AG09309 (cell line): ENCODE measurements at regions not wholly inside any gene's neighbourhood (a gene's known extent, or its start where the extent isn't known, plus 50 kb on each side); places are given as distances from the start of the nearest gene placed in this dataset.

ENCODE experiments used
- DNase-seq: peaks from one replicate; pipeline ENCODE4 v3.0.0-alpha.2; 2010; ENCODE audit warnings: low read depth
- H3K4me3 ChIP-seq: 2 replicates; pipeline ENCODE4 v1.5.1; 2011; ENCODE audit warnings: mild to moderate bottlenecking, low read depth, low read length, moderate library complexity; ENCODE audit not compliant: control insufficient read depth
- CTCF ChIP-seq: IDR thresholded peaks from 2 replicates; pipeline ENCODE4 v1.5.1; 2011; ENCODE audit warnings: mild to moderate bottlenecking, low read depth, low read length, inconsistent platforms; ENCODE audit not compliant: insufficient read depth, control insufficient read depth; ENCODE audit errors: missing control alignments

- no peak for DNase-seq
These were observed 74.7 kb upstream of the UNC5B start for GRCh38 chr10:71137701-71138100.

GRCh38 chr10:71138166-71138830 is 74.1 kb upstream of the UNC5B start:
- TF ChIP-seq CTCF = no peak
- DNase-seq = no peak
- H3K4me3 ChIP-seq = no peak overlapping the region

More at GRCh38 chr10:71137701-71138100, 74.7 kb upstream of the UNC5B start:
- H3K4me3 ChIP-seq = no peak overlapping the region
- TF ChIP-seq CTCF = no peak

- no peak for DNase-seq
- TF ChIP-seq CTCF = no peak
- no peak overlapping the region for H3K4me3 ChIP-seq
These were observed 70.8 kb upstream of the UNC5B start for GRCh38 chr10:71141528-71141927.

- H3K4me3 ChIP-seq = no peak overlapping the region
- no peak for DNase-seq
- no peak for TF ChIP-seq CTCF
These were observed 69.2 kb upstream of the UNC5B start for GRCh38 chr10:71143170-71143569.

GRCh38 chr10:71143610-71144009 is 68.8 kb upstream of the UNC5B start:
- no peak overlapping the region for H3K4me3 ChIP-seq
- no peak for TF ChIP-seq CTCF
- no peak for DNase-seq

- no peak for TF ChIP-seq CTCF
- DNase-seq = no peak
- H3K4me3 ChIP-seq = no peak overlapping the region
These were observed 67.5 kb upstream of the UNC5B start for GRCh38 chr10:71144824-71145223.
